ENCODE measurements at regions not wholly inside any gene's neighbourhood (a gene's known extent, or its start where the extent isn't known, plus 50 kb on each side); places are given as distances from the start of the nearest gene placed in this dataset.
A peak's percentile ranks its signal among the peaks of the same experiment; 100 is the strongest.

GRCh38 chr5:125190232-125191087 is 444.0 kb upstream of the ZNF608 start:
- DNase-seq: no peak

GRCh38 chr5:125194883-125195282 is 448.4 kb upstream of the ZNF608 start:
- DNase-seq: no peak

GRCh38 chr5:125196481-125197111 is 450.2 kb upstream of the ZNF608 start:
- no peak for DNase-seq

GRCh38 chr5:125197321-125197720 is 450.9 kb upstream of the ZNF608 start:
- no peak for DNase-seq

- DNase-seq: peak; percentile 82
These were observed 452.0 kb upstream of the ZNF608 start for GRCh38 chr5:125198270-125198974.

GRCh38 chr5:125199373-125199772 is 452.9 kb upstream of the ZNF608 start:
- no peak for DNase-seq

- DNase-seq: peak; percentile 53
These were observed 453.8 kb upstream of the ZNF608 start for GRCh38 chr5:125199968-125200865.

- DNase-seq: no peak
These were observed 454.5 kb upstream of the ZNF608 start for GRCh38 chr5:125200866-125201373.

GRCh38 chr5:125201446-125202052 is 455.1 kb upstream of the ZNF608 start:
- no peak for DNase-seq

- DNase-seq: no peak
These were observed 455.9 kb upstream of the ZNF608 start for GRCh38 chr5:125202353-125202752.

GRCh38 chr5:125202871-125203438 is 456.5 kb upstream of the ZNF608 start:
- no peak for DNase-seq

GRCh38 chr5:125203912-125204311 is 457.5 kb upstream of the ZNF608 start:
- no peak for DNase-seq

GRCh38 chr5:125205601-125206225 is 459.3 kb upstream of the ZNF608 start:
- no peak for DNase-seq

GRCh38 chr5:125207856-125208255 is 461.4 kb upstream of the ZNF608 start:
- no peak for DNase-seq

- DNase-seq: no peak
These were observed 463.2 kb upstream of the ZNF608 start for GRCh38 chr5:125209650-125210049.

GRCh38 chr5:125210242-125210947 is 464.0 kb upstream of the ZNF608 start:
- no peak for DNase-seq

GRCh38 chr5:125214080-125214479 is 467.6 kb upstream of the ZNF608 start:
- DNase-seq: no peak

- DNase-seq: no peak
These were observed 469.2 kb upstream of the ZNF608 start for GRCh38 chr5:125215593-125215992.

- DNase-seq: no peak
These were observed 473.3 kb upstream of the ZNF608 start for GRCh38 chr5:125219710-125220109.

- no peak for DNase-seq
These were observed 473.8 kb upstream of the ZNF608 start for GRCh38 chr5:125220284-125220683.

All from left hindlimb (tissue), 1 donor.